Fibroblast of lung (primary cell): ENCODE measurements at regions not wholly inside any gene's neighbourhood (a gene's known extent, or its start where the extent isn't known, plus 50 kb on each side); places are given as distances from the start of the nearest gene placed in this dataset.

Experiments used
- DNase-seq, 2 donors: peaks; one replicate each; pipeline versions ENCODE4 v3.0.0 to v3.0.0-alpha.2; 2010; ENCODE audit warnings: low read depth in 2 of 2
- H2AFZ ChIP-seq: 2 replicates; pipeline ENCODE4 v1.5.1; 2012; ENCODE audit warnings: low read length, control low read depth, inconsistent platforms
- H3K27ac ChIP-seq: 2 replicates; pipeline ENCODE4 v1.5.1; 2011; ENCODE audit warnings: low read length, control low read depth; ENCODE audit not compliant: insufficient read depth
- H3K27me3 ChIP-seq: 2 replicates; pipeline ENCODE4 v1.5.1; 2011; ENCODE audit warnings: mild to moderate bottlenecking, low read length; ENCODE audit not compliant: control insufficient read depth, insufficient read depth
- H3K36me3 ChIP-seq: 2 replicates; pipeline ENCODE4 v1.5.1; 2011; ENCODE audit warnings: low read length; ENCODE audit not compliant: control insufficient read depth, insufficient read depth
- H3K4me1 ChIP-seq: 2 replicates; pipeline ENCODE4 v1.5.1; 2011; ENCODE audit warnings: low read length; ENCODE audit not compliant: control insufficient read depth, insufficient read depth; ENCODE audit errors: extremely low read depth
- H3K4me2 ChIP-seq: 2 replicates; pipeline ENCODE4 v1.5.1; 2011; ENCODE audit warnings: low read length, control low read depth; ENCODE audit not compliant: insufficient read depth; ENCODE audit errors: extremely low read depth
- H3K4me3 ChIP-seq, 4 experiments: fragments of 200-600 bp in 1 of 4; sonication (generic) in 1 of 4; replicated peaks in 1 of 4; 2 replicates each; pipeline ENCODE4 v1.5.1; 2011 to 2016; ENCODE audit warnings: low read length in 4 of 4, low read depth in 3 of 4, mild to moderate bottlenecking in 3 of 4, control low read depth in 2 of 4, inconsistent platforms in 1 of 4, mixed read lengths in 1 of 4; ENCODE audit not compliant: insufficient read depth in 1 of 4; ENCODE audit errors: control extremely low read depth in 1 of 4
- H3K79me2 ChIP-seq: 2 replicates; pipeline ENCODE4 v1.5.1; 2012; ENCODE audit warnings: mild to moderate bottlenecking, low read length, inconsistent platforms; ENCODE audit not compliant: control insufficient read depth, insufficient read depth
- H3K9ac ChIP-seq: 2 replicates; pipeline ENCODE4 v1.5.1; 2011; ENCODE audit warnings: mild to moderate bottlenecking, low read length, control low read depth; ENCODE audit not compliant: insufficient read depth
- H3K9me3 ChIP-seq: 2 replicates; pipeline ENCODE4 v1.5.1; 2012; ENCODE audit warnings: low read depth, low read length; ENCODE audit not compliant: control insufficient read depth, insufficient read depth
- H4K20me1 ChIP-seq: 2 replicates; pipeline ENCODE4 v1.5.1; 2011; ENCODE audit warnings: low read length; ENCODE audit not compliant: control insufficient read depth, insufficient read depth; ENCODE audit errors: extremely low read depth
- CTCF ChIP-seq, 2 donors: IDR thresholded peaks in 1 of 2; conservative IDR thresholded peaks in 1 of 2; 1 replicate in 1 of 2; 2 replicates in 1 of 2; pipeline ENCODE4 v1.5.1; 2011 to 2012; ENCODE audit warnings: low read length in 2 of 2, control low read depth in 1 of 2, inconsistent platforms in 1 of 2, low read depth in 1 of 2, mild to moderate bottlenecking in 1 of 2
- EZH2 ChIP-seq: IDR thresholded peaks from 2 replicates; pipeline ENCODE4 v1.5.1; 2012; ENCODE audit warnings: low read length, control low read depth, mild to moderate bottlenecking; ENCODE audit errors: missing control alignments

GRCh38 chr4:167944721-167945120 lies 147.6 kb upstream of the ANXA10 start:
- no peak overlapping the region for H3K4me2 ChIP-seq
- no peak overlapping the region for H3K27ac ChIP-seq
- no peak overlapping the region for H3K4me3 ChIP-seq
- no peak overlapping the region for H3K9ac ChIP-seq
- no peak overlapping the region for H2AFZ ChIP-seq
- H3K9me3 ChIP-seq = no peaks in the 10 kb centered on the region
- H4K20me1 ChIP-seq = no peaks in the 10 kb centered on the region
- H3K36me3 ChIP-seq = no peaks in the 10 kb centered on the region
- no peaks in the 10 kb centered on the region for H3K4me1 ChIP-seq
- TF ChIP-seq CTCF (conservative IDR thresholded peaks at IDR 0.05 in 1 of 2, IDR thresholded peaks at IDR 0.05 in 1 of 2; ENCODE audit: low read depth in 1 of 2, low read length in 2 of 2) = no peak
- no peak for TF ChIP-seq EZH2
- no peaks in the 10 kb centered on the region for H3K27me3 ChIP-seq
- no peak for DNase-seq
- no peaks in the 10 kb centered on the region for H3K79me2 ChIP-seq

- Histone ChIP-seq H3K4me1 (no peaks in the 10 kb centered on the region), H3K4me3 (no peak overlapping the region), H3K9me3 (no peaks in the 10 kb centered on the region), H3K27me3 (no peaks in the 10 kb centered on the region), H3K27ac (no peak overlapping the region), H2AFZ (no peak overlapping the region), H4K20me1 (no peaks in the 10 kb centered on the region), H3K4me2 (no peak overlapping the region), H3K79me2 (no peaks in the 10 kb centered on the region), H3K36me3 (no peaks in the 10 kb centered on the region), H3K9ac (no peak overlapping the region)
- no peak for TF ChIP-seq EZH2
- TF ChIP-seq CTCF (conservative IDR thresholded peaks at IDR 0.05 in 1 of 2, IDR thresholded peaks at IDR 0.05 in 1 of 2; ENCODE audit: low read depth in 1 of 2, low read length in 2 of 2) = no peak
- DNase-seq = peak; percentile 5 to 55
Measured at GRCh38 chr4:167955006-167955405, 137.3 kb upstream of the ANXA10 start.

GRCh38 chr4:167956676-167957075 lies 135.7 kb upstream of the ANXA10 start:
- Histone ChIP-seq H4K20me1 (no peaks in the 10 kb centered on the region), H2AFZ (no peak overlapping the region), H3K27ac (no peak overlapping the region), H3K4me2 (no peak overlapping the region), H3K9ac (no peak overlapping the region), H3K36me3 (no peaks in the 10 kb centered on the region), H3K9me3 (no peaks in the 10 kb centered on the region), H3K4me1 (no peaks in the 10 kb centered on the region), H3K27me3 (no peaks in the 10 kb centered on the region), H3K4me3 (no peak overlapping the region), H3K79me2 (no peaks in the 10 kb centered on the region)
- peak; percentile 19 to 59 for DNase-seq
- TF ChIP-seq CTCF (conservative IDR thresholded peaks at IDR 0.05 in 1 of 2, IDR thresholded peaks at IDR 0.05 in 1 of 2; ENCODE audit: low read depth in 1 of 2, low read length in 2 of 2) (no peak), EZH2 (no peak)
